Amniotic stem cell (primary cell): ENCODE measurements at regions not wholly inside any gene's neighbourhood (a gene's known extent, or its start where the extent isn't known, plus 50 kb on each side); places are given as distances from the start of the nearest gene placed in this dataset.

ENCODE experiments used
- DNase-seq: peaks from one replicate; lab custom pipeline; 2025; lab: John Stamatoyannopoulos, UW

DNA sequence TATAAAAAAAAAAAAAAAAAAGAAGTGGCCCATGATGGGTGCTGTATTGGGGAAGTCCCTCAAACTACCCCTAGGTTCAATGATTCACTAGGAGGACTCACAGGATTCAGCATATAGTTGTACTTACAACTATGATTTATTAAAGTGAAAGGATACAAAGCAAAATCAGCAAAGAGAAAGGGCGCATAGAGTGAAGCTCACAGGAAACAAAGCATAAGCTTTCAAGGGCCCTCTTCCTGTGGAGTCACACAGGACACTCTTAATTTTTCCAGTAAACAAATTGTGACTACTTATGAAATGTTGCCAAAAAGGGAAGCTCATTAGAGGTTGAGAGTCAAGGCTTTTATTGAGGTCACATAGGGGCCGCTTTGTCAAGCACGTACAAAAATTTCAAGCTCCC lies 153.7 kb upstream of the GAP43 start:
- no peak for DNase-seq

DNA sequence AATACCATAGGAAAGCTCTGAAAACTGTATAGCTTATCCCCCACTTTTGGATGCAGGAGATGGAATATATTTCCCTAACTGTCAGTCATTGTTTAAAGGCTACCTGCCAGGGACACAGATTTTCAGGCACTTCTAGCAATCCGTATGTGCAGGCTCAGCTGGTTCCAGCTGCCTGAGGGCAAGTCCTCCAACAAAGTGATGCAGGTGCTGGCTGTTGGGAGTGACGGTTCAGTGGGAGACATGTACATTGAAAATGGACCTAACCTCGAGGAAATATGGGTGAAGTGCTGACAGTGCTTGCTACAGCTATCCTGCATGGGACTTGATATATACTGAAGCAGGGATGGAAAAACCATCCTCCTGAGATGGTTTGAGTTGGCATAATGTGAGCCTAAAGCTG lies 153.1 kb upstream of the GAP43 start:
- no peak for DNase-seq

DNA sequence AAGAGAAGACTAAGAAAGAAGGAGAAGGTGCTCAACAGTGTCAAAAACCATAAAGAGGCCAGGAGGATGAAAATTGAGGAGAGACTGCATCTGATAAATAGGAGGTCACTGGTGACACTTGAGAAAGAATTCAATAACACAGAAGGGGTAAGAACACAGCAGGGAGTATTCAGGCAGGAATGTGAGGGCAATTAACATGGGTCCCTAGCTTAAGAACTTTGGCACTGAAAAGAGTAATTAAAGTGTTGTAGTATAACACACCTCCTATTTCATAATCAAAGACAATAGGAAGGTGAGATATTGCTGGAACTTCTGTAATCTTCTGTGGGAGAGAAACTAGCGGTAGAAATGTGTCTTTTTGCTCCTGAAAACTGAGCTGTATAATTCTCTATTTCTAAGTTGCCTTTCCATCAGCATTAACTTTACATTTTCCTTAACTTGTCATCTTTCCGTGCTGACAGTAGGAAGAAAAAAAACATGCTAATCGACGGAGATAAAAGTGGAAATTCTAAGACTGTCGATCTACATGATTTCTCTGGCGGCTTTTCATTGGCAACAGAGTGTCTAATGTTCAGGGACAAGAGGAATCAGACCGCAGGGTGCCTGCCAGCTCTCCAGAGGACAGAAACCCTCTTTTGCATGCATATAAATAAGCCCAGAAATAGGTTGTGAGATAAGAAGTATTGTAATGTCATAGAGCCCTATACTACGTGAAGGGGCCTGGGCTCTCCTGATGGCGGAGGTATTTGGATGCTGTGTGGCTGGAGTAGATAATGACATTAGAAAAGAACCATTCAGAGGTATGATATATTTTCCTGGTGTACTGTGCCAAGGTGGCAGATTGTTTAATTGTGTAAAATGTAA lies 147.9 kb upstream of the GAP43 start:
- no peak for DNase-seq

DNA sequence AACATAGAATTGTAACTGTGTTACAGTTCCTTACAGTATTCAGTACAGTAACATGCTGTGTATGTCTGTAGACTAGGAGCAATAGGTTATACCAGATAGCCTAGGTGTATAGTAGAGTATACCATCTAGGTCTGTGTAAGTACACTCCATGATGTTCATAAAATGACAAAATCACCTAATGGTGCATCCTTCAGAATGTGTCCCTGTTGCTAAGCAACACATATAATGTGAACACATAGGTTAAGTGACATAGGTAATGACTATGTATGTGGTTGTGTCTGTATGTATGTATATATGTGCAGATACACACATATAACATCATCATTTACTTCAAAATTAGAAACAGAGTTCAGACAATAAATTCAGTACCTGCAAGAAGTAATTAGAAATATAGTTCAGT lies 146.8 kb upstream of the GAP43 start:
- DNase-seq, result no peak

DNA sequence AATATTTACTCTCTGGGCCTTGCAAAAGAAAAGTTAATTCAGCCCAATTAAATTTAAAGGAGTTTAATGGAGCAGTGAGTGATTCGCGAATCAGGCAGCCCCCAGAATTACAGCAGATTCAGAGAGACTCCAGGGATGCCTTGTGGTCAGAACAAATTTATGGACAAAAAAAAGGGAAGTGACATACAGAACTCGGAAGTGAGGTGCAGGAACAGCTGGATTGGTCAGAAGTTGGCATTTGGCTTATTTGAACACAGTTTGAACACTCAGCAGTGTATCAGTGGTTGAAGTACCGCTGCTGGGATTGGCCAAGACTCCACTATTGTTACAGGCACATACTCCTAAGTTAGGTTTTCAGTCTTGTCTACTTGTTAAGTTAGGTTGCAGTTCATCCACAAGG lies 145.0 kb upstream of the GAP43 start:
- DNase-seq, result no peak

DNA sequence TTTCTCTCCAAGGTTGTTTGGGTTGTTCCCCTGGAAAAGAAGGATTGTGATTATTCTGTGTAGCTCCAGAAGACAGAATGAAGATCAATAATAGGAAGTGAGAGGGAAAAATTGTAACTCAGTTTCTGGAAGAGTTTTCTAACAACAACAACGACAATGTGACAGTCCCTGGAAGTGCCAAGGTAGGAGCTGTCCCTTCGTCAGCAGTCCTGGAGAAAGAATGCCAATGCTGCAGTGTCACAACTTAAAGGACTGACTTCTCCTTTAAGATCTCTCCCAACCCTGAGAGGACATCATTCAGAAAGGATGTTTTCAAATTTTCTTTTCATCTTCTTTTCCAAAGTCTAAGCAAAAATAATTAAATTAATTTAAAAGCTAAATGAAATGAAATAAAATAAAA lies 136.4 kb upstream of the GAP43 start:
- no peak for DNase-seq

DNA sequence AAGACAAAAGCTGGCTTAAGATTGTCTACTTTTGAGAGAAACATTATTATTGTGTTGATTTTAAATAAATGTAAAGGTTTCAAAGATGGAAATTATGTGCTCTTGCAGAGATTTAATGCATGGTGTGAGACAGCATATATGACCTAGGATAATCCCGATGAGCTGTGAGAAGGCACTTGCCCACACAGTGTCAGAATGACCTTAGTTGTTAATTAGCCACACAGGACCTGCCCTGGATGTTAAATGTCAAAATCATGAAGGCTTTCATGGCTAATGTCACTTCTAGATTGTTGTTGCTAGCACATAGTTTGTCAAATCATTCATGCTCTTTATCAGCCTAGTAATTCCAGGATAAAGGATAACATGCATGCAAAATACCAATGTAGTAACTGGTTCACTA lies 135.3 kb upstream of the GAP43 start:
- no peak for DNase-seq

DNA sequence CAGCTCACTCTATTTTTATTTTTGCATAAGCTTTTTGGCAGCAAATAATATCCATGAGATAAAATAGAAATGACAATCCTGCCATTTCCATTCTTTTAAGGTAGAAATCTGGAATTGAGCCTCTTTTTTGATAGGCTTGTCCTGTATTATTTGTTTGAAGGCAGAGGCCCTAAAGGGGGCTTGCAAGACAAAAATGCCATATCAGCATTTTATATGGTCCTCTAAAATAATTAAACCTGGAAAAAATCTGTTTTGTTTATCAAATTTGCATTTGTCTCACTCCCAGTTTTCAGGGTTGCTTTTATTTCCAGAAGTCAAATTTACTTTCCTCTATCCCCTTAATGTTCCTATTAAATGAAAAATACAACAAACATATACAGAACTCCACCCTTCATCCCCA lies 134.9 kb upstream of the GAP43 start:
- DNase-seq, result no peak

DNA sequence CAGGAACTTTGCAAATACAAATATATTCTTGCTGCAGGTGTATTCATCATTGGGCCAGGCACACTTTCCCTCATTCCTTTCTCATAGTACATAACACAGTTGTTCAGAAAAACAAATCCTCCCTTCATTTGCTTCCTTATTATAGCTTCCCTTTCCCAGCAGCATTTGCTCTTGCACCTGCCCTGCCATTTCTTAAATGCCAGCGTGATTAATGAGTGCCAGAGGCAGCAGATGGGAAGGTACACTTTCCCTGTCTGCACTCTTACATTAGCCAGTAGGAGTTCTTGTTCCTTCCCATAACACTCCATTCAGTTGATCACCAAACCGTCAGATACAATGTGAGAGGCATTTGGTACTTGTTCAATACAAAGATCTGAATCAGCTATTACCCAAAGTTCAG lies 128.5 kb upstream of the GAP43 start:
- no peak for DNase-seq

DNA sequence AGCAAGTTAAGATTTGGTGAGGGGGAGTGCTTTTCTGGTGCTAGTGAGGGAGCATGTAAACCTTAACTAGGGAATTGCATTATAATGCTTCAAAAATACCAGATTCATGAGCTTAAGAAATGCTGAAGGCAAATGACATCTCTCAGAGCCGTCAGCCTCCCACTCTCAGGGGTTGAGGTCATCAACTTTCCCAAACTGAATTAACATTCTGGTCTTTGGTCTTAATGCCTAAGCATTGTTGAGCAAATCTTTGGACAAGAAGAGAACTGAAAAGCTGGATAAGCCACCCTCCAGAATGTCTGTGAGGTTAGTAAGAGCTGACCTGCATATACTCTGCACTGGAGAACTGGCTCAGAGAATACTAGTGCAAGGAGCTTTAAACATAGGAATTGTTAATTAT lies 124.9 kb upstream of the GAP43 start:
- DNase-seq, result no peak

DNA sequence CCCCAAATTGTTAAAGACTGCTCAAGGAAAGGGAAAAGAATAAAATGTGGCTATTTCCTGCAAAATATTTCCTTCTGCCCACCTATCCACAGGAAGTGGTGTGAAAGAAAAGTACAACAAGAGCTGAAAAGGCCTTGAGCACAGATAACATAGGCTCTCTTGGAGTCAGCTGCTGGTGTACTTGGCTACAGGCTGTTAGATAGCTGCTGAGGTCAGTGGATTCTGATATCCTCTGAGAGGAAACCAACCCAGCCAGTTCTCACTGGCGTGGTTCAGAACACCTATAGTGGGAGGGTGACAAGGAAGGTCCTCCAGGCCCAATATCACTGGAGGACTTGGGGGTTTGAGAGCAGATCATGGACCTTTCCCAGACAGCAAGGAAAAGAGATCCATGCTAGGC lies 124.4 kb upstream of the GAP43 start:
- no peak for DNase-seq

DNA sequence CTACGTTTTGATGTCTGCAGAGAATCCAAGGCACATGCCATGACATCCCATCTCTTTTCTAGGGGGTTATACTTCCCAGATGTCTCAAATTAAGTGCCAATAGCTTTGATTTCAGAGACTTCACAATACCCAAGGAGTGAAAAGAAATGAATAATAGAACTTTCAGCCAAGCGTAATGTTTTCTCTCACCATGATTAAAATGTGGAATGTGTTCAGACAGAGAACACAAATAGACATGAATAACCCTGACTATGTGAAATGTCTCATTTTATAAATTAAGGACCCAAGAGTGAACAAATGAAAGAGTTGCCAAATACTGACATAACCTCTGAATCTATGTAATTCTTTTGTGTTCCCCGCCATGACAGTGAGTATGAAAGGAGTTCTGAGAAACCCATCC lies 123.6 kb upstream of the GAP43 start:
- no peak for DNase-seq

DNA sequence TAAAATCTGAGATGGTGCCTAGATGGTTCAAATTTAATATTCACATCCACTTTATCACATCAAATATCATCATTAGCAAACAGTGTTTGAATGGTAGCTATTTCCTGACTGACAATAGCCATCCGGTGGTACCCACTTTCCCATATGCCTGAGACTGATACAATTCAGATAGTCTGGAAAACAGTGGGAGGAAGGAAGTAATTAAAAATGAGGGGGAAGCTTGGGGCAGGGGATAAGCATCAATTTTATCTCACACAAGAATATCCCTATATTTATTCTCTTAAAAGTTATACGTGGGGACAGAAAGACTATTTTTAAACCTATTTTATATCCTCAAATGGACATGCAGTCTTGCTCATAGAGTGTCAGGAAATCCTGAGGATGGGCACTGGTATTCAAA lies 122.5 kb upstream of the GAP43 start:
- no peak for DNase-seq

DNA sequence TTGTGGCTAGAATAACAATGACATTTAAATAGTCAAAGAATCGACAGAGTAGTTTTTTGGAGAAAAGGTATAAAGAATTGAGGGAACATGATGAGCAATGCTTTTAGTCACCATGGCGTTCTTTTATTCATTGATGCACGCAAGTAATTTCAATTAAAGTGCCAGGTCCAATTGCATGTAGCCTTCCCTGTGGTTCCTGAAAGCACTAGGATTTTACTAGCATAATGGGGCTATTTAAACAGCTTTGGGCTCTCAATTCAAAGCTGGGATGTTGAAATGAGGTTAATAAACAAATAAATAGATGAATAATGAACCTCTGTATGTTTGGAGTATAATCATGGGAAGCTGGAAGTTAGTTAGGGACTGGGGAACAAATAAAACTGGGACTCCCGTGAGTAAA lies 121.2 kb upstream of the GAP43 start:
- no peak for DNase-seq

DNA sequence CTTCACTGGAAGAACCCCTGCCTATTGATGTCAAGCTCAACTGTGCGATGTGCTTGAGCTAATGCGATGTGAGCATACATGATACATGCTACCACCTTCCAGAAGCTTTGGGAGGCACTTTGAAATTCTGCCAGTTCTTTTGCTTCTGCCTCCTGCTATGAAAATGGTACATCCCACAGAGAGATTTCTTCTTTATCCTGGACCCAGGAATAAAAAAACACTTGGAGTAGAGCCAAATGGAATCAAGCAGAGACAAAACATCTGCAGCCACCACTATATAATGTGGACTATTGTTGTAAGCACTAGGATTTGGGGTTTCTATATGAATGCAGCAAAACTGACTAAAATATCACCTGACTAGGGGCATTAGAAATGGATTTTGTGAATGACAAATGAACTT lies 119.9 kb upstream of the GAP43 start:
- DNase-seq, result no peak

DNA sequence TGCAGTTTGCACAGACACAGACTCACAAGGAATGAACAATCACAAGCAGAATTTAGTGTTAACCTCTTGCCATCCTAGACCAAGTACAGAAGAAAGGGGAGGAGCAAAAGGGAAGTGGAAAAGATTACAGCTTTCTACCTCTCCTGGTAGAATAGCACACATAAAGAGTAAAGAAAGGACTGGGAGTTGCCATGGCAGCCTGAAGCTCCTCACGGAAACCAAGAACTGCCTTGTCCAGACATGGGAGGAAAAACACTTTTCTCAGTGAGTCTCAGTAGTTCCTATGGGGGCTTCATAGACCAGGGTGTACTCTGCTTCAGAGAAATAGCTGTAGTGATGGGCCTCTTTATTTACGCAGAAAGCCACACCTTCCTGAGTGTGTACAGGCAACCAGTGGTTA lies 114.7 kb upstream of the GAP43 start:
- DNase-seq, result no peak

DNA sequence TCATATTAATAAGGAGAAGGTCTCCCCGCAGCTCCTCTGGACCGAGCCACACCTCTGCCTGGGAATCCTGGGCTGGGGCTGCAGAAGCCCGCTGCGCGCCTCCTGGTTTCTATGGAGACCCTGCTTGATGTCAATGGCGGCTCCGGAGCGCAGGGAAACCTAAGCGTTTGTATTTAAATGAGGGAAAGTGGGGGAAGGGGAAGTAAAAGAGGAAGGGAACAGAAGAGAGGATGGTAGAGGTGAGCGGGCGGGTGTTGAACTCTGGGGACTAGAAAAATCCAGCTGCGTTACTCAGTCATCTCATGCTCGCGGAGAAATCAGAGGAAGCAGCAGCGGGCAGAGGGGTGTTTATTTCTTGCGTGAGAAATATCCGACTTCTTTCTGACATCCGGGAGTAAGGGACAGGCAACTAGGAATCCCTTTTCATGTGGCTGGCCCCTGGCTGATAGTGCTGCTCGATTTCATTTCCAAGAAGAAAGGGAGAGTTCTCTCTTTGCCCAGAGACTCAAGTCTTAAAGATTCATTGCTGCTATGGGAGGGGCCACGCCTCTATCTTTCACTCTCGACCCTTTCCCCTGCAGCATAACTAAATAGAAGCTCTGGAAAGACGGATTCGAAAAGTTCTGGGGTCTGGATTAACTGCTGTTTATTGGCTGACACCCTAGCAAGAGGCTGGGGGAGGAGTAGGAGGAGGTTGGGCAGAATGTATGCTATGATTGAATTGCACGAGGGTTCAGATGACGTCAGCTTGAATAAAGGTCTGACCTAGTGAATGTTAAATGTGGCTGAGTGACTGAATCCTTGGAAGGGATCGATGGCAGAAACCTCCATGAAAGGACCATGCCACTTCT lies 110.5 kb upstream of the GAP43 start:
- DNase-seq, result peak; percentile 7

DNA sequence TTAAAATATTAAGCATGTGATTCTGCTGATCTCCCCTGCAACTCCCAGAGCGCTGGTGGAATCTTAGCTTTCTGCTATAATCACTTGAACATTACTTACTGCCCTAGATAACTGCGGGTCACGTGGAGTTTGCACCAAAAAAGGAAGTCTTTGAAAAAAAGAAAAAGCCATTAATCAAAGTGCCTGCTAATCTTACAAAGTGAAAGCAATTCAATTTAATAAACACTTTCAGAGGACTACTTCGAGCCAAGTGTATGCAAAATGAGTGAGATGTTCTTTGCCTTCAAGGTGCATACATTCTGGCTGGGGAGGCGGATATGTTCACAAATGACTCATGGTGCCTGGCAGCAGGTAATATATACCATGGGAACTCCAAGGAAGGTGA lies 109.9 kb upstream of the GAP43 start:
- DNase-seq, result no peak

DNA sequence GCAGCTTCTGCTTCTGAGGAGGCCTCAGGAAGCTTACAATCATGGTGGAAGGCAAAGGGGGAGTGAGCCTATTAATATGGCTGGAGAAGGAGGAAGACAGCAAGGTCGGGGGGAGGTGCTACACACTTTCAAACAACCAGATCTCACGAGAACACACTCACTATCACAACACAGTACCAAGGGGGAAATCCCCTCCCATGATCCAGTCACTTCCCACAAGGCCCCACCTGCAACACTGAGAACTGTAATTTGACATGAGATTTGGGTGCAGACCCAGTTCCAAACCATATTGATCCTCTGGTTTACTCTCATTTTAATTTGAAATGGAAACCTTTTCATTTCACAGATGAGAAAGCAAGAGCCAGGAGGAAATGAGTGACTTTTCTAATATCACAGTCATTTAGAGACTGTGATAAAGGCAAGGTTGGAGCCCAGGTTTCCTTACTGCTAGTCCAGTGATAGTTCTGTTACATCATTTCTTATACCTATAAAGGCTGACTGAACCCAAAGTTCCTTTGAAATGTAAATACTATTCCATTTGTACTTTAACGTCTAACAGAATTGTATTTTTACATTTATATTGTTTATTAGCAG lies 105.8 kb upstream of the GAP43 start:
- DNase-seq, result no peak

DNA sequence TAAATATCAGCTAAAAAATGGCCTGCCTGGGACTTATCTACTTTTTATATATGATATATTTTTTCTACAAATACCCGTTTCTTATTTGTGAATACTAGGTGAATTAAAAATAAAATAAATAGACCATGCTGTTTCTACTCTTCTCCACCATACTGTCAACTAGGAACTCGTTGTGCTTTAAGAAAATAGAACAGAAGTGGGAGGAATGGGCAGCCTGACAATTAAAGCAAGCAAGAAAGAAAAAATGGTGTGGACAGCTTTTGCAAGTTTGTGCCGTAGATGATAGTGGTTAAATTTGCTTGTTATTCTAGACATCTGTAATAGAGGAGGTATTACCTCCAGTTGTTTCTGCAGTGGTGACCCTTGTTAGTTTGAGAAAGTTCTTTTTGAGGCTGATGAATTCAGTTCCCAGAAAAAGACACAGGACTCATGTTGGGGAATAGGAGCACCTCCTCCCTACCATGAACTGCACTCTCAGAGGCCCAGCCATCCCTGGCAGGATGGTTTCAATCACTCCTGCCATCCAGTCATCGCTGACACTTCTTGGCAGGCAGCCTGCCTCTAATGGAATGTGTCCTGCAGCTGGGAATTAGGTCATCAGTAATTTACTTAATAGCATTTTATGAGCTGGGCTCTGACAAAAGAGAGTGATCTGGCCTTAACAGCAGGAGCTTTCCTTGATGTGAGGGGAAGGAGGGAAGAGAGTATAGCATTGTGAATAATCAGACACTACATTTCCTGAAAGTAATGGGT lies 105.0 kb upstream of the GAP43 start:
- no peak for DNase-seq

DNA sequence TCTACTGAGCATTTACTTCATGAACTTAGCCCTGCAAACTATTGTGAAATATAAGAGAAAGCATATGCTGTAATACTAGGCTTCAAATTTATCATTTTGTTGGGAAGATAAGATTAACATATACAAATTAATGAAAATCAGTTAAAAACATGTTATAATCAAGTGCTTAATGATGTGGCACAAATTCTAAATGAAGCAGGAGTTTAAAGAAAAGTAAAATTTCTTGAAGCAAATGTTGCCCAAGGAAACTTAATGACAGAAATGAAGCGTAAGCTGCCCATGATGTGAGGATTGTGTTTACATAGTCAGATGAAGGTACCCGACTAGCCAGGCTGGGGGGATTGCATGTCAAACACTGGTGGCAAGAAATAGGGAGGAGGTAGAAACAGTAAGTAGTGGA lies 103.1 kb upstream of the GAP43 start:
- no peak for DNase-seq

DNA sequence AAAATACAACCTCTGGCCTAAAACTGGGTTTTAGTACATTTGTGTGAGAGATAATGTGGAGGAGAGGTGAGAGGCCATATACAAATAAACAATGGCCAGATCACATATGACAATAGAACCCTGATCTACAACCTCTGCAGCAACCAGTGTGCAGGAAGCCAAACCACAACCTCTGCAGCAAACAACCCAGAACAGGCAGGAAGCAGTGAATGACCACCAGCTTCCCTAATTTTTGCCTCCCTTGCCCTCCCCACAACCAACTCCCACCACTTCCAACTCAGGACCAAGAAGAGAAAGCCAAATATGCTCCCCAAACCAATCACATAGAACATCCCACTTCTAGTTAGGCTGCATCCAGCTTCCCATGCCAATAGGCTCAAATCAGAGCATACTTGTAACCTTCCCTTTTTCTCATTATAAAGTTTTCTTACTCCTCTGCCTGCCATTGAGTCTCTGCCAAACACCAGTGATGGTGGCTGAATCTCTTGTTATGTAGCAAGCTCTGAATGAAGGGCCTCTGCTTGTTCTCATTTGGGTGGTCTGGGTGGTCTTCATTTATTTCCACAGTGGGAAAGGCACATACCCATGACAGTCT lies 102.6 kb upstream of the GAP43 start:
- no peak for DNase-seq
